SK-N-SH treated with all-trans-retinoic acid at 6 μM for 48 hours (cell line): ENCODE measurements at regions not wholly inside any gene's neighbourhood (a gene's known extent, or its start where the extent isn't known, plus 50 kb on each side); places are given as distances from the start of the nearest gene placed in this dataset.

Source experiments
- ATAC-seq: fragments of 200-7000 bp; cut with Tn5 transposase; 3 replicates; pipeline ENCODE4 v1.9.1; 2020; ENCODE audit warnings: mild to moderate bottlenecking, moderate library complexity
- ARNTL ChIP-seq: fragments of 450-650 bp; formaldehyde crosslinking; IDR thresholded peaks from 2 replicates; pipeline ENCODE4 v1.5.0; 2020; ENCODE audit warnings: low read depth, mild to moderate bottlenecking, moderate library complexity, borderline replicate concordance
- BACH2 ChIP-seq: fragments of 250-450 bp; sonication (Bioruptor Pico); IDR thresholded peaks from 2 replicates; pipeline ENCODE4 v1.9.0; 2021; ENCODE audit warnings: mild to moderate bottlenecking, borderline replicate concordance
- CREB5 ChIP-seq: fragments of 250-450 bp; sonication (Bioruptor Pico); IDR thresholded peaks from 2 replicates; pipeline ENCODE4 v1.5.1; 2020; ENCODE audit warnings: low read depth, mild to moderate bottlenecking, moderate library complexity
- CSDC2 ChIP-seq: fragments of 250-450 bp; sonication (Bioruptor Pico); IDR thresholded peaks from 2 replicates; pipeline ENCODE4 v1.5.0; 2020; ENCODE audit warnings: mild to moderate bottlenecking, moderate library complexity
- ESRRG ChIP-seq: fragments of 250-450 bp; sonication (Bioruptor Pico); IDR thresholded peaks from 2 replicates; pipeline ENCODE4 v1.6.1; 2021; ENCODE audit warnings: mild to moderate bottlenecking
- GLIS3 ChIP-seq: fragments of 250-450 bp; sonication (Bioruptor Pico); IDR thresholded peaks from 2 replicates; pipeline ENCODE4 v1.5.0; 2020; ENCODE audit warnings: mild to moderate bottlenecking, moderate library complexity
- ISL1 ChIP-seq: fragments of 250-450 bp; sonication (Bioruptor Pico); IDR thresholded peaks from 2 replicates; pipeline ENCODE4 v2.1.2; 2022; ENCODE audit warnings: mild to moderate bottlenecking, moderate library complexity
- OSR1 ChIP-seq: fragments of 250-450 bp; sonication (Bioruptor Pico); IDR thresholded peaks from 2 replicates; pipeline ENCODE4 v1.8.0; 2022; ENCODE audit warnings: moderate library complexity, mild to moderate bottlenecking, inconsistent platforms
- RARB ChIP-seq: fragments of 250-450 bp; sonication (Bioruptor Pico); IDR thresholded peaks from 2 replicates; pipeline ENCODE4 v1.8.0; 2021; ENCODE audit warnings: mild to moderate bottlenecking, moderate library complexity
- SNAI2 ChIP-seq: fragments of 250-450 bp; sonication (Bioruptor Pico); IDR thresholded peaks from 2 replicates; pipeline ENCODE4 v1.5.0; 2020; ENCODE audit warnings: mild to moderate bottlenecking, moderate library complexity
- TCF4 ChIP-seq: fragments of 250-450 bp; sonication (Bioruptor Pico); IDR thresholded peaks from 2 replicates; pipeline ENCODE4 v1.8.0; 2021; ENCODE audit warnings: mild to moderate bottlenecking, moderate library complexity, borderline replicate concordance
- TOX ChIP-seq: fragments of 250-450 bp; sonication (Bioruptor Pico); IDR thresholded peaks from 2 replicates; pipeline ENCODE4 v1.8.0; 2021; ENCODE audit warnings: mild to moderate bottlenecking, moderate library complexity, borderline replicate concordance
- ZC3H10 ChIP-seq: fragments of 250-450 bp; sonication (Bioruptor Pico); IDR thresholded peaks from 2 replicates; pipeline ENCODE4 v1.5.1; 2021; ENCODE audit warnings: mild to moderate bottlenecking, moderate library complexity
- ZNF565 ChIP-seq: fragments of 450-650 bp; formaldehyde crosslinking; conservative IDR thresholded peaks from 2 replicates; pipeline ENCODE4 v1.5.0; 2020; ENCODE audit warnings: low read depth, mild to moderate bottlenecking, moderate library complexity
- ZNF8 ChIP-seq: fragments of 450-650 bp; formaldehyde crosslinking; IDR thresholded peaks from 2 replicates; pipeline ENCODE4 v1.5.0; 2020; ENCODE audit warnings: mild to moderate bottlenecking, moderate library complexity
- TF ChIP-seq, protein P1 (sequence below): fragments of 250-450 bp; sonication (Bioruptor Pico); IDR thresholded peaks from 2 replicates; pipeline ENCODE4 v1.5.0; 2020; ENCODE audit warnings: mild to moderate bottlenecking, moderate library complexity
- TF ChIP-seq, protein P2 (sequence below): fragments of 250-450 bp; sonication (Bioruptor Pico); IDR thresholded peaks from 2 replicates; pipeline ENCODE4 v1.5.1; 2021; ENCODE audit warnings: mild to moderate bottlenecking, moderate library complexity
- TF ChIP-seq, protein P3 (sequence below): fragments of 250-450 bp; sonication (Bioruptor Pico); IDR thresholded peaks from 2 replicates; pipeline ENCODE4 v1.8.0; 2021; ENCODE audit warnings: low read depth, mild to moderate bottlenecking, moderate library complexity, borderline replicate concordance

- no peak for TF ChIP-seq OSR1
- no peak for ATAC-seq
Measured at GRCh38 chr3:28971156-28971555, 309.7 kb upstream of the RBMS3 start.

DNA sequence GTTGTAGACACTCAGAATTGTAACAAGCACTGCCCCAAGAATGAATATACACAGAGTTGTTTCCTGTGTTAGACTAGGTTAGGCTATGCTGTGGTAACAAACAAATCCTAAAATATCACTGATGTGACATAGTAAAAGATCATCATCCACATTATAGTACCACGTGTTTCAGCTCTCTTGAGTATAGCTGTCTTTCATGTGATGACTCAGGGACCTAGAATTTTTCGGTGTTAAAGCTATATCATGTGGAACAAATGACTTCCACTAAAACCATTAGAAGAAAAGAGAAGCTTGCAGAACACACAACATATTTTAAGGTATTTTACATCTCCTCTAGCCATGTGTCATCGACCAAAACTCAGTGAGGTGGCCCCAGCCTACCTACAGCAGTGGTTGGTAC, 307.9 kb upstream of the RBMS3 start:
- TF ChIP-seq, protein P1, sequence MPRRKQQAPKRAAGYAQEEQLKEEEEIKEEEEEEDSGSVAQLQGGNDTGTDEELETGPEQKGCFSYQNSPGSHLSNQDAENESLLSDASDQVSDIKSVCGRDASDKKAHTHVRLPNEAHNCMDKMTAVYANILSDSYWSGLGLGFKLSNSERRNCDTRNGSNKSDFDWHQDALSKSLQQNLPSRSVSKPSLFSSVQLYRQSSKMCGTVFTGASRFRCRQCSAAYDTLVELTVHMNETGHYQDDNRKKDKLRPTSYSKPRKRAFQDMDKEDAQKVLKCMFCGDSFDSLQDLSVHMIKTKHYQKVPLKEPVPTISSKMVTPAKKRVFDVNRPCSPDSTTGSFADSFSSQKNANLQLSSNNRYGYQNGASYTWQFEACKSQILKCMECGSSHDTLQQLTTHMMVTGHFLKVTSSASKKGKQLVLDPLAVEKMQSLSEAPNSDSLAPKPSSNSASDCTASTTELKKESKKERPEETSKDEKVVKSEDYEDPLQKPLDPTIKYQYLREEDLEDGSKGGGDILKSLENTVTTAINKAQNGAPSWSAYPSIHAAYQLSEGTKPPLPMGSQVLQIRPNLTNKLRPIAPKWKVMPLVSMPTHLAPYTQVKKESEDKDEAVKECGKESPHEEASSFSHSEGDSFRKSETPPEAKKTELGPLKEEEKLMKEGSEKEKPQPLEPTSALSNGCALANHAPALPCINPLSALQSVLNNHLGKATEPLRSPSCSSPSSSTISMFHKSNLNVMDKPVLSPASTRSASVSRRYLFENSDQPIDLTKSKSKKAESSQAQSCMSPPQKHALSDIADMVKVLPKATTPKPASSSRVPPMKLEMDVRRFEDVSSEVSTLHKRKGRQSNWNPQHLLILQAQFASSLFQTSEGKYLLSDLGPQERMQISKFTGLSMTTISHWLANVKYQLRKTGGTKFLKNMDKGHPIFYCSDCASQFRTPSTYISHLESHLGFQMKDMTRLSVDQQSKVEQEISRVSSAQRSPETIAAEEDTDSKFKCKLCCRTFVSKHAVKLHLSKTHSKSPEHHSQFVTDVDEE, result no peak
- TF ChIP-seq, protein P2, sequence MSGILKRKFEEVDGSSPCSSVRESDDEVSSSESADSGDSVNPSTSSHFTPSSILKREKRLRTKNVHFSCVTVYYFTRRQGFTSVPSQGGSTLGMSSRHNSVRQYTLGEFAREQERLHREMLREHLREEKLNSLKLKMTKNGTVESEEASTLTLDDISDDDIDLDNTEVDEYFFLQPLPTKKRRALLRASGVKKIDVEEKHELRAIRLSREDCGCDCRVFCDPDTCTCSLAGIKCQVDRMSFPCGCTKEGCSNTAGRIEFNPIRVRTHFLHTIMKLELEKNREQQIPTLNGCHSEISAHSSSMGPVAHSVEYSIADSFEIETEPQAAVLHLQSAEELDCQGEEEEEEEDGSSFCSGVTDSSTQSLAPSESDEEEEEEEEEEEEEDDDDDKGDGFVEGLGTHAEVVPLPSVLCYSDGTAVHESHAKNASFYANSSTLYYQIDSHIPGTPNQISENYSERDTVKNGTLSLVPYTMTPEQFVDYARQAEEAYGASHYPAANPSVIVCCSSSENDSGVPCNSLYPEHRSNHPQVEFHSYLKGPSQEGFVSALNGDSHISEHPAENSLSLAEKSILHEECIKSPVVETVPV, result no peak
- no peak for TF ChIP-seq ZNF8
- TF ChIP-seq CSDC2, result no peak
- TF ChIP-seq ZC3H10 (CRISPR knock-in tag), result no peak
- no peak for TF ChIP-seq RARB
- TF ChIP-seq, protein P3, sequence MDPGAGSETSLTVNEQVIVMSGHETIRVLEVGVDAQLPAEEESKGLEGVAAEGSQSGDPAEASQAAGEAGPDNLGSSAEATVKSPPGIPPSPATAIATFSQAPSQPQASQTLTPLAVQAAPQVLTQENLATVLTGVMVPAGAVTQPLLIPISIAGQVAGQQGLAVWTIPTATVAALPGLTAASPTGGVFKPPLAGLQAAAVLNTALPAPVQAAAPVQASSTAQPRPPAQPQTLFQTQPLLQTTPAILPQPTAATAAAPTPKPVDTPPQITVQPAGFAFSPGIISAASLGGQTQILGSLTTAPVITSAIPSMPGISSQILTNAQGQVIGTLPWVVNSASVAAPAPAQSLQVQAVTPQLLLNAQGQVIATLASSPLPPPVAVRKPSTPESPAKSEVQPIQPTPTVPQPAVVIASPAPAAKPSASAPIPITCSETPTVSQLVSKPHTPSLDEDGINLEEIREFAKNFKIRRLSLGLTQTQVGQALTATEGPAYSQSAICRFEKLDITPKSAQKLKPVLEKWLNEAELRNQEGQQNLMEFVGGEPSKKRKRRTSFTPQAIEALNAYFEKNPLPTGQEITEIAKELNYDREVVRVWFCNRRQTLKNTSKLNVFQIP, result no peak
- no peak for TF ChIP-seq CREB5 (CRISPR knock-in tag)
- TF ChIP-seq TCF4 (CRISPR knock-in tag), result no peak
- TF ChIP-seq BACH2 (CRISPR knock-in tag), result no peak
- TF ChIP-seq SNAI2 (CRISPR knock-in tag), result no peak
- TF ChIP-seq ZNF565 (CRISPR knock-in tag), result no peak
- TF ChIP-seq TOX, result no peak
- TF ChIP-seq OSR1, result no peak
- TF ChIP-seq ARNTL, result no peak
- no peak for TF ChIP-seq GLIS3 (CRISPR knock-in tag)
- ATAC-seq, result no peak

DNA sequence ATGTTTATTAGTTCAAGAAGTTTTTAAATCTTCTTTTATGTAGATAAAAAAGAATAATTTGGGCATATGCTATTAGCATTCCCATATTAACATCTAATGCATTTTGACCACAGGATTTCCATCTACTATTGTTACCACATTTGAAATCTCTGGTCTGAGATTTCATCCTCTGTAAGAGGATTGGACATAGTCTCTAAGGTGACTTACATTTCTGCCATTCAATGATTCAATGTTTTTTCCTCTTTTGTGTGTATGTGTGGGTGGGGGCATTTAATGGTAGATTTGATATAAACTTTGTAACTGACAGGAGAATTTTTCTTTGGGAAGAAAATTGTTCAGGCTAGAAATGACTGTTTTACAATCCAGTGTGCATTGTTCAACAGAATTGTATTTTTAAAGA, 307.3 kb upstream of the RBMS3 start:
- TF ChIP-seq CSDC2 (no peak), RARB (no peak), ESRRG (CRISPR knock-in tag) (no peak), TCF4 (CRISPR knock-in tag) (no peak)
- TF ChIP-seq, protein P2, result no peak
- no peak; the same call in 2 of the 3 replicates for ATAC-seq

DNA sequence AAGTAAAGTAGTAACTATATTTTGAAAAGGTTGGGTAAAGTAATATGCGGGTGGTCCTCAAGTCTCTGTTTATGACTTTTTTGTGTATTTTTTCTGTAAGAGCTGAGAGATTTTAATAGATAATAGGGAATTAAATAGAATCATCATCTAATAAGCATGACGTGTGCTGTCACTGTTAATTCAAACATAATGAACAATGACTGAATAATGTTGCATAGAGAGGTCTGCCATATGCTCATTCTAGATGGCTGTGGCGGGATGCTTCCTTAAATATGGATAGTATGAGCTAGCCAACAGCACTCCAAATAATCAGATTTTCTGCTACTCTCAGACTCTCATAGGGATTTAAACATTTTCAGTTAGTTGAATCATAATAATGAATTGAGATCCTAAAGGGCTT, 302.8 kb upstream of the RBMS3 start:
- ATAC-seq, result peak; percentile 53; the same call in 1 of the 3 replicates
- peak; percentile 63 for TF ChIP-seq ISL1 (CRISPR knock-in tag)
- TF ChIP-seq TOX, result no peak
- TF ChIP-seq CREB5 (CRISPR knock-in tag), result peak; percentile 54; the same call in 1 of the 2 replicates
